ENCODE measurements at regions not wholly inside any gene's neighbourhood (a gene's known extent, or its start where the extent isn't known, plus 50 kb on each side); places are given as distances from the start of the nearest gene placed in this dataset.

- H3K9me3 ChIP-seq, result no peaks in the 10 kb centered on the region
- no peaks in the 10 kb centered on the region for H3K36me3 ChIP-seq
- no peak overlapping the region for H3K4me3 ChIP-seq
- DNase-seq, result no peak
- no peak overlapping the region for H3K9ac ChIP-seq (ENCODE audit: low read depth in 2 of 2, low read length in 2 of 2)
- H3K27me3 ChIP-seq, result no peaks in the 10 kb centered on the region
- no peaks in the 10 kb centered on the region for H3K4me1 ChIP-seq
- no peak for TF ChIP-seq CTCF (IDR thresholded peaks at IDR 0.05)
- intact Hi-C loops (cut with DNase I), result no loop called here
- no peak overlapping the region for H3K27ac ChIP-seq
Observed at GRCh38 chr9:27943501-27943900, 370.2 kb upstream of the C9orf72 start.

- DNase-seq, result no peak
- Histone ChIP-seq H3K27ac (no peak overlapping the region), H3K36me3 (no peaks in the 10 kb centered on the region), H3K9ac (ENCODE audit: low read depth in 2 of 2, low read length in 2 of 2) (no peak overlapping the region), H3K4me1 (no peaks in the 10 kb centered on the region), H3K27me3 (no peaks in the 10 kb centered on the region), H3K9me3 (no peaks in the 10 kb centered on the region), H3K4me3 (no peak overlapping the region)
- TF ChIP-seq CTCF (IDR thresholded peaks at IDR 0.05), result no peak
- intact Hi-C loops (cut with DNase I), result no loop called here
Observed at GRCh38 chr9:27945386-27945785, 372.1 kb upstream of the C9orf72 start.

- Histone ChIP-seq H3K9me3 (no peaks in the 10 kb centered on the region), H3K27me3 (no peaks in the 10 kb centered on the region), H3K36me3 (no peaks in the 10 kb centered on the region), H3K27ac (no peak overlapping the region), H3K9ac (ENCODE audit: low read depth in 2 of 2, low read length in 2 of 2) (no peak overlapping the region), H3K4me1 (no peaks in the 10 kb centered on the region), H3K4me3 (no peak overlapping the region)
- DNase-seq, result no peak
- intact Hi-C loops (cut with DNase I), result no loop called here
- no peak for TF ChIP-seq CTCF (IDR thresholded peaks at IDR 0.05)
Observed at GRCh38 chr9:27950382-27950781, 377.1 kb upstream of the C9orf72 start.

- Histone ChIP-seq H3K4me3 (no peak overlapping the region), H3K4me1 (no peaks in the 10 kb centered on the region), H3K27me3 (no peaks in the 10 kb centered on the region), H3K9ac (ENCODE audit: low read depth in 2 of 2, low read length in 2 of 2) (no peak overlapping the region), H3K9me3 (no peaks in the 10 kb centered on the region), H3K27ac (no peak overlapping the region), H3K36me3 (no peaks in the 10 kb centered on the region)
- intact Hi-C loops (cut with DNase I), result no loop called here
- DNase-seq, result no peak
- no peak for TF ChIP-seq CTCF (IDR thresholded peaks at IDR 0.05)
Observed at GRCh38 chr9:27954858-27955257, 381.6 kb upstream of the C9orf72 start.

GRCh38 chr9:27963836-27964235 is 390.6 kb upstream of the C9orf72 start:
- no peaks in the 10 kb centered on the region for H3K4me1 ChIP-seq
- DNase-seq, result no peak
- no peak overlapping the region for H3K27ac ChIP-seq
- no peaks in the 10 kb centered on the region for H3K27me3 ChIP-seq
- intact Hi-C loops (cut with DNase I), result no loop called here
- TF ChIP-seq CTCF (IDR thresholded peaks at IDR 0.05), result no peak
- H3K36me3 ChIP-seq, result no peaks in the 10 kb centered on the region
- H3K4me3 ChIP-seq, result no peak overlapping the region
- no peak overlapping the region for H3K9ac ChIP-seq (ENCODE audit: low read depth in 2 of 2, low read length in 2 of 2)
- no peaks in the 10 kb centered on the region for H3K9me3 ChIP-seq

- no peak overlapping the region for H3K4me3 ChIP-seq
- no peak for DNase-seq
- no peak overlapping the region for H3K27ac ChIP-seq
- H3K9ac ChIP-seq (ENCODE audit: low read depth in 2 of 2, low read length in 2 of 2), result no peak overlapping the region
- no peak for TF ChIP-seq CTCF (IDR thresholded peaks at IDR 0.05)
- H3K4me1 ChIP-seq, result no peaks in the 10 kb centered on the region
- no peaks in the 10 kb centered on the region for H3K27me3 ChIP-seq
- H3K9me3 ChIP-seq, result no peaks in the 10 kb centered on the region
- intact Hi-C loops (cut with DNase I), result no loop called here
- H3K36me3 ChIP-seq, result no peaks in the 10 kb centered on the region
Observed at GRCh38 chr9:27967210-27967609, 393.9 kb upstream of the C9orf72 start.
